ENCODE measurements at regions not wholly inside any gene's neighbourhood (a gene's known extent, or its start where the extent isn't known, plus 50 kb on each side); places are given as distances from the start of the nearest gene placed in this dataset.

DNA sequence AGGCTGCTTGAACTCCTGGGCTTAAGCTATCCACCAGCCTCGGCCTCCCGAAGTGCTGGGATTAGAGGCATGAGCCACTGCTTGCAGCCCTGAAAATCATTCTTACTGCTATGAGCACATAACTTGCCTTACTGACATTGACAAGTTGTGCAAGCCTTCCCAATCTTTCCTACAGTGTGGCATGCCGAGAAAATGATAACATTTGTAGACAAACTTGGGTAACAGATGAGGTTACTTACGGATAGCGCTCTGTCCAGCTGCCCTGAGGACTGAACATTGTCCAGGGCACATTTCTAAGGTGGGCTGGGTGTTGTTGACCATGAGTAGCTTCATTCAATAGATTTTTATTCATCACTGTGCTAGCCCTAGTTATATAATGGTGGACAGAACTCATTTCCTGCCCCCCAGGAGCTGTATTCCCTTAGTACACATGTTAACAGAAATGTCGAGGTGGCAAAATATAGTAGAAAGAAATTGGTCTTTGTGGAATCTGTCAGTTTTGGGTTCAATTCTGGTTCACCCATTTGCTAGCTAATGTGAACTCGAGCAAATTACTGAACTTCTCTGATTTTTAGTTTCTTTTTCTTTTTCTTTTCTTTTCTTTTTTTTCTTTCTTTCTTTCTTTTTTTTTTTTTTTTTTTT lies 118.4 kb upstream of the AKIRIN2 start:
- H3K4me3 ChIP-seq (ENCODE audit: low read depth, low read length) = no peak overlapping the region
- TF ChIP-seq, protein P1, sequence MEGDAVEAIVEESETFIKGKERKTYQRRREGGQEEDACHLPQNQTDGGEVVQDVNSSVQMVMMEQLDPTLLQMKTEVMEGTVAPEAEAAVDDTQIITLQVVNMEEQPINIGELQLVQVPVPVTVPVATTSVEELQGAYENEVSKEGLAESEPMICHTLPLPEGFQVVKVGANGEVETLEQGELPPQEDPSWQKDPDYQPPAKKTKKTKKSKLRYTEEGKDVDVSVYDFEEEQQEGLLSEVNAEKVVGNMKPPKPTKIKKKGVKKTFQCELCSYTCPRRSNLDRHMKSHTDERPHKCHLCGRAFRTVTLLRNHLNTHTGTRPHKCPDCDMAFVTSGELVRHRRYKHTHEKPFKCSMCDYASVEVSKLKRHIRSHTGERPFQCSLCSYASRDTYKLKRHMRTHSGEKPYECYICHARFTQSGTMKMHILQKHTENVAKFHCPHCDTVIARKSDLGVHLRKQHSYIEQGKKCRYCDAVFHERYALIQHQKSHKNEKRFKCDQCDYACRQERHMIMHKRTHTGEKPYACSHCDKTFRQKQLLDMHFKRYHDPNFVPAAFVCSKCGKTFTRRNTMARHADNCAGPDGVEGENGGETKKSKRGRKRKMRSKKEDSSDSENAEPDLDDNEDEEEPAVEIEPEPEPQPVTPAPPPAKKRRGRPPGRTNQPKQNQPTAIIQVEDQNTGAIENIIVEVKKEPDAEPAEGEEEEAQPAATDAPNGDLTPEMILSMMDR (IDR thresholded peaks at IDR 0.05; ENCODE audit: insufficient read depth, low read depth, low read length) = no peak
- DNase-seq (ENCODE audit: low read depth) = peak; percentile 16

DNA sequence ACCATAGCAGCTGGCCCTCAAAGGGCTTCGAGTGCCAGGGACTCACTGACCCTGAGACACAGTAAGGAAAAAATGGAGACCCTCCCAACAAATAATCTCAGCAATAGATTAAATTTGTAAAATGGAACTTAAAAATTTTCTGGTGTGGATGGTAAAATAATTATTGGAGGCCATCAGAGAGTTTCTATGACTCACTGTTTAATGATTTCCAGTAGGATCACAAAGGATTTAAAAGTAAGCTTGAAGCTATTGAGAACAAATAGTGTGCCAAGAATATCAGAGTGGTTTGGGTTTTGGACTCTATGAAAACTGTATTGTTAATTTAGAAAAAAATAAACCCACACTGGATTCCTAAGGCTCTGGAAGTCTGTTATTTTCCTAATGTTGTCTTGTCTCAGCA lies 115.2 kb upstream of the AKIRIN2 start:
- TF ChIP-seq, protein P1 (IDR thresholded peaks at IDR 0.05; ENCODE audit: insufficient read depth, low read depth, low read length) = no peak
- no peak for DNase-seq (ENCODE audit: low read depth)

DNA sequence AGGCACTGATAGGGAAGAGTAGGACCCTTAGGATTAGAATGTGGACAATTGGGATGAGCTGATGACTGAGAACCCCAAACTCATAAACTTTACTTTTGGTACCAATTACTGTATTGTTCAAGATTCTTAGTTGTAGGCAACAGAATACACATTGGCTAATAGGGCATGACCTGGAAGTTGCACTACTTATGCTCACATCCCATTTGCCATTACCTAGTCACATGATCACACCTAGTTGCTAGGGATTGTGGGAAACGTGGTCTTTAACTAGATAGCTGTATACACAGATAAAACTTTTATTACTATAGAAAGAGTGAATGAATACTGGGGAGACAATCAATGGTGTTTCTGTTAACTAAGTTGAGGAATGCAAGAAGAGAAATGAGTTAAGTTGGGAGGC lies 113.4 kb upstream of the AKIRIN2 start:
- TF ChIP-seq, protein P1 (IDR thresholded peaks at IDR 0.05; ENCODE audit: insufficient read depth, low read depth, low read length) = no peak
- no peak for DNase-seq (ENCODE audit: low read depth)
- no peak overlapping the region for H3K4me3 ChIP-seq (ENCODE audit: low read depth, low read length)

More for the DNA sequence above, 115.2 kb upstream of the AKIRIN2 start:
- no peak overlapping the region for H3K4me3 ChIP-seq (ENCODE audit: low read depth, low read length)

DNA sequence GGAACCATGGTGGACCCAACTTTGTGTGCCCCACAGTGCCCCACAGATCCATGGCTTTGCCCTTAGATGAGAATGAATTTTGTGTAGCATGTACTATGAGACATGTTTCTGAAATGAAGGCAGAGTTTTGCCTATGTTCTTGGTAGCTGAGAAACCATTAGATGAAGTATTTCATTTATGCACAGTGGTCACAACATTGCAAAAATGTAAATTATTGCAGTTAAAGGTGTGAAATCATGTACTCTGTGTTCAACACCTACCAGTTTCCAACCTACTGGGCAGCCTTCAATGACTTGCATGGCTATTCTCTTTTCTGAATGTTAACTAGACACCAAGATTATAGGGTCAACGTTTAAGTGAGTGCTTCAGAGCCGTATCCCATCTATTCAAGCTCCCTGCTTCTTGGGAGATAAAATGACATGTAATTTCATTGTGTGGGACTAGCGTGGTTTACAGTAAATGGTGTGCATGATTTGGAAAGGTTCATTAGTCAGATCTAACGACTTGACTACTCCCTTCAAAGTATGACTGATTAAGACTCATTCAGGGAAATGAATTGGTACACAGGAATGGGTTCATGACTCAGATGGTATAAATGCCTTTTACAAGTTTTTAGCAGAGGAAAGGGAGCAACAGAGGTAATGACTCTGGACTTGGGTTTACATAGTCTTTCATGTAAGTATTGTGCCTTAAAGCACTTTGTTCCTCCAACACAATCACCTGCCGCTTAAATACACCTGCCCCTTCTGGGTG lies 106.1 kb upstream of the AKIRIN2 start:
- TF ChIP-seq, protein P1 (IDR thresholded peaks at IDR 0.05; ENCODE audit: insufficient read depth, low read depth, low read length) = no peak
- H3K4me3 ChIP-seq (ENCODE audit: low read depth, low read length) = no peak overlapping the region
- DNase-seq (ENCODE audit: low read depth) = no peak

DNA sequence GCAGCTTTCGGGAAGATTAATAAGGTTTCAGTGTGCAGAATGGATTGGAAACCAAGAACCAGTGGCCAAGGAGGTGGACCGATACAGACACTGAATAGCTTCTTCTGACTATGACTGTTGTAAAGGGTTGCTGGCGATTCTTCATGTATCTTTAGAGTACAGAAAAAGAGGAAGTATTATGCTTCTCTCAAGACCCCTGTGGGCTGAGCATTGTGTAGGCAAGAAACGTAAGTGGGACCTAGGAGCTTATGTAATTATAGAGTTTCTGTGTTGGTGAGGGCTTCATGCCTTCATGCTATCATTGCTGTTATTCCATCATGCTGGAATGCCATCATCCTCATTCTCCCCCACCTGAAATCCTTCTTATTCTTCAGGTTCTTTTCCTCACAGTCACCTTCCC lies 105.4 kb upstream of the AKIRIN2 start:
- no peak overlapping the region for H3K4me3 ChIP-seq (ENCODE audit: low read depth, low read length)
- no peak for DNase-seq (ENCODE audit: low read depth)
- TF ChIP-seq, protein P1 (IDR thresholded peaks at IDR 0.05; ENCODE audit: insufficient read depth, low read depth, low read length) = no peak

DNA sequence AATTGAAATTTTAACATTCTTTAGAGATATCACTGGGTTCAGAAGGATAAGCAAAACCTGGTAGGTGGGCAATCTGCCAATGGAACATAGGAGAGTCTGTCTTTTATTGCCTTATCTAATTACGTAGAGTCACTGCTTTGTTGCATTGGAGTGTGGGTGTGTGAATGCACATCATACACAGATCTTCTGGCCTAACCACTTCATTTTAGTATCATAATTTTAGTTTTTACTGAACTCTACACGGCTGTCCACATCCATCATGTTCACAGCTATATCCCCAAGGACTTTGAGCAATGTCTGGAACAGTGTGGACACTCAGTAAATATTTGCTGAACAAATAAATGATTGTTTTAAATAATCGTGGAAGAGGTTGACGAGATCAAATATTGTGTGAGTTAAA lies 104.6 kb upstream of the AKIRIN2 start:
- no peak overlapping the region for H3K4me3 ChIP-seq (ENCODE audit: low read depth, low read length)
- TF ChIP-seq, protein P1 (IDR thresholded peaks at IDR 0.05; ENCODE audit: insufficient read depth, low read depth, low read length) = no peak
- DNase-seq (ENCODE audit: low read depth) = no peak
